Activated CD4-positive, alpha-beta T cell treated with anti-CD3 and anti-CD28 coated beads for 4 hours (primary cell): ENCODE measurements at regions not wholly inside any gene's neighbourhood (a gene's known extent, or its start where the extent isn't known, plus 50 kb on each side); places are given as distances from the start of the nearest gene placed in this dataset.

ENCODE experiments used
- DNase-seq, 2 donors: peaks; one replicate each; pipeline ENCODE4 v3.0.0-alpha.2; 2020

GRCh38 chr12:68452078-68452715 lies 120.0 kb upstream of the MDM1 start:
- DNase-seq, result no peak

DNA sequence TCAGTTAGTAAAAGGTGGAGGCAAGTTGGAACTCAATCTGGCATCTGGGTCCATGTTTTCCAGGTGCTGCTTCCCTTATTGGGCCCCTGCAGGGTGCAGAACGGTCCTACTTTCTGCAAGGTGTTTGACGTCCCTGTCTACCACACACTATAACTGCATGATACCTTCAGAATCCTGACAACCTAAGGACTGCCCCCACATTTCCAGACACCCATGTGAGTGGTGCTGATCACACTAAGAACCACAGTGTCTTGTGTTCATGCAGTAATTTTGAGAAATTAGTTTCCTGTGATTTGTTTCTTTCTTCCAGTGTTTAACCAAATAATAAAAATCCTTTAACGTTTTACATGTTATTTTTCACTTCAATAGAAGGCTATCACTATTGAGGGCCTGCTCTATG lies 121.1 kb upstream of the MDM1 start:
- DNase-seq, result no peak

GRCh38 chr12:68453876-68454275 lies 121.7 kb upstream of the MDM1 start:
- DNase-seq, result no peak

DNA sequence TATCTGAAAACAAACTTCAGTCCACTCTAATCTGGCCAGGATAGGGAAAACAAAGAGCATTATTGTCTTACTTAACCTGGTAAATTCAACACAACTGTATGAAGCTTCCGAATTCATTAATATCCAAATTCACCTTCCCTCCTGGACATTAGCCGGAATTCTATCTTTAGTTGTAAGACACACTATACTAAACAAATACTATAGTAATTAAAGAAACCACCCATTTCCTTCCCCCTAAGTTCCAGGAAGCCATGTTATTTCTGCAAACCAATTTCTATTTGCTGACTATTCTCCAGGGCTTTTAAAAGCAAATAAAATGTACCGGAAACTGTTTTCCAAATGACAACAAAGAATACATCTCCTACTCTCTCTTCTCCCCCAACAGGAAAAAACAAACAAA lies 122.7 kb upstream of the MDM1 start:
- no peak for DNase-seq

DNA sequence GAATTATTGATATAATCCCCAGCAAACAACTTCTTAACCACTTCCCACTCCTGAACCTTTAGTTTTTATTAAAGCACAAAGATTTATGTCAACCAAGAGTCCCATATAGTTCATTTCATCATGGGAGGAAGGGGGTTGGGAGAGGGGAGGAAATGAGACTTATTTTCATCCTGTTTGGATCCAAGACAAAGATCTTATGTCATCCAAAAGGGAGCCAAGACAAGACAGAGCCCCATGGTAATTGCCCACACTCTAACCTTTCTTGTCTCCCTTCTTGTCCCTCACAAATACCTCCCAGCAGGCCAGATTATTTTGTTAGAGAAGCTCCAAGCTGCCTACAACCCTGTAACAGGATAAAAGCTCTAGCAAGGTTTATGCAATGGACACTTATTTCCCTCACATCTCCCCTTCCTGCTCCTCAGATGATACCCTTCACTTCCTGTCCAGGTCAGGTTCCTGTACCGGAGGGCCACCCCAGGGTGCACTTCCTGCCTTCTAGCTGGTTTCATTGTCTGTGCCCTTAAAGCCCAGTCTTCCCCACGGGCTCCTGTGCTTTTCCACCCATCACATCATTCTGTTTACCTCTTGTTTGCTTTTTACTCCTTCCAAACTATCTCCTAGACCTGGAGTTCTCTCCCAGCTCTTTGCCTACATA lies 123.7 kb upstream of the MDM1 start:
- no peak for DNase-seq

GRCh38 chr12:68458866-68459265 lies 126.7 kb upstream of the MDM1 start:
- no peak for DNase-seq

DNA sequence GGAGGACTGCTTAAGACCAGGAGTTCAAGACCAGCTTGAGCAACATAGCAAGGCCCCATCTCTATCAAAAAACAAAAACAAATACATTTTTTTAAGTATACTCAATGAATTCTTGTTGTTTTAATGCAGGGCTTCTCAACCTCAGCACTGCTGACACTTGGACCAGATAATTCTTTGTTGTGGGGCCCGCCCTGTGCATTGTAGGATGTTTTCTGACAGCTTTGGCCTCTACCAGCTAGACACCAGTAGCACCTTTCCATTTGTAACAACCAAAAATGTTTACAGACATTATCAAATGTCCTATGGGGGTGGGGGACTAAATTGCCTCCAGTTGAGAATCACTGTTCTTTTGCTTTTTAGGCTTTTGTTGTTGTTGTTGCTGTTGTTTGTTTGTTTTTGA lies 128.1 kb upstream of the MDM1 start:
- no peak for DNase-seq

GRCh38 chr12:68461645-68462044 lies 129.5 kb upstream of the MDM1 start:
- no peak for DNase-seq

GRCh38 chr12:68462803-68463202 lies 130.6 kb upstream of the MDM1 start:
- no peak for DNase-seq

DNA sequence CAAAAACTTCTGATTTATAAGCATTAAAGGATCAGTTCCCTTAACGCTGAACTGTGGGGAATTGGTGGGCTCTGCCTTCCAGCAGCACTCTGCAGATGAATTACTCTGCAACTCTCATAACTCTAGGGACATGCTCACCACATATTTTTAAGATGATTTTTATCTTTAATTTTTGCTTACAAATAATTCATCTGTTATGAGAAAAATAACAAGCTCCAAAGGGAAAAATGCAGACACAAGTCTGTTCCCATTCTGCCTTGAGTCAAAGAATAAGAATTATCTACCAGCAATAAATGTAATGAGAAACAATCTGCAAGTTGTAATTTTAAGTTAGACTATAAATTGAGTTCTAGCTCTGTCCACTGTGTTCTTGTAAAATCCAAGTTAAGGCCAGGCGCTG lies 133.1 kb upstream of the MDM1 start:
- DNase-seq, result no peak

- no peak for DNase-seq
These were observed 135.4 kb upstream of the MDM1 start for GRCh38 chr12:68467514-68467913.

GRCh38 chr12:68468036-68468435 lies 135.9 kb upstream of the MDM1 start:
- no peak for DNase-seq

GRCh38 chr12:68469113-68469512 lies 137.0 kb upstream of the MDM1 start:
- no peak for DNase-seq

DNA sequence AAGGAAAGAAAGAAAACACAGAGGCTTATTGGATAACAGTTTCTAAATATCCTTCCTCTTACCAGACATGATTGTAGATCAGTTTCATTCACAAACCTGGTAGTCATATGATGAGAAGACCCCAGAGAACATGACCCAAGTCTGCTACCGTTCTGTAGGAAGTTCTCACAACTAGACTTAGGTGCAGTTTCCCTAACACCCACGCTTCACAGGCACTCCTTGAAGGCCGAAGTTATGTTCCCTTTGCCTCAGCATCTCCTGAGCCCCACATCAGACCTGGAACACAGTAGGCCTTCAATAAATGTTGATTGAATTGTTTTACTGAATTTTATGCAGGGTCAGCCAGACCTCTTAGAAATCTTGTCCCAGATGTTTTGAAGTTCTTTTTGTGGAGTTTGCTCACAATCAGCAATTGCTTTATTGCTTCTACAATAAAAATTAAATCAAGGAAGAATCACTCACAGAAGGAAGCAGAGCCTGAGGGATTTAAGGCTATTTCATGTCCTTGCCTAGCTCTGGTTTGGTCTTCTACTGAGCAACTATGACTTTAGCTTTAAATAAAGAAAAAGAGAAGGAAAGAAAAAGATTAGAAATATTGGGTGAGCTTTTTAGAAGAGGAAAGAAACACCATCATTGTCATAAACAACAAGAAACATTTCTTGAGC lies 138.6 kb upstream of the MDM1 start:
- no peak for DNase-seq

GRCh38 chr12:68474467-68475204 lies 136.1 kb upstream of the RAP1B start:
- no peak for DNase-seq

DNA sequence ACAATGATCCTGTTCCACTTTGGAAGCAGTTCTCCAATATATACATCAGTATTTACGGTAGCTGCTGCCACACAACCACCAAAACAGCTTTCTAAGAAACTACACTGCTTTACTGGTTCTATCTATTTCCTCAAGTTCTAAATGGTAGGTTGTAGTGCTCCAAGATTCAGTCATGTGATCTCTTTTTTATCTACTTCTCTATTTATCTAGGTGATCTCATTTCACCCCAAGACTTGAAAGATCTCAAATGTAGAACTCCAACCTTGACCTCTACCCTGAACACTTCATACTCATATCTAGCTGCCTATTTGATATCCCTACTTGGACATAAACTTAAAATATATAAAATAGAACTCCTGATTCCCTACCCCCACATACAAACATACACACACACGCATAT lies 133.9 kb upstream of the RAP1B start:
- no peak for DNase-seq

- DNase-seq, result no peak
These were observed 133.4 kb upstream of the RAP1B start for GRCh38 chr12:68477261-68477772.

DNA sequence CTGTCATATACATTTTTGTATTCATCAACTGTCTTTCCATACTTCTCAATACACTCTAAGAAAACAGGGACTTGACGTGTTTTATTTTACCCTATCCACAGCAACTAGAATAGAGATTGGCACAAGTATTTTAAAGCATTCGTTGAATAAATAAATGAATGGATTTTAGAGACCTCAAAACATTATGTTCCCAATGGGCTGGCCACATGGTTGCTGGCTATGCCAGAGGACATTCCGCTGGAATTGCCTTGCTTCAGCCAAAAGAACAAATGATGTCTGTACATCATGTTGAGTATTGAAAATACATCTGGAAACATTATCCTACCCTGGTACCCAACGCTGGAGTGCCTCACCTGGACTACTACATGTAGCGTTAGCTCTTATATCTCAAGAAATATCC lies 132.8 kb upstream of the RAP1B start:
- DNase-seq, result no peak

DNA sequence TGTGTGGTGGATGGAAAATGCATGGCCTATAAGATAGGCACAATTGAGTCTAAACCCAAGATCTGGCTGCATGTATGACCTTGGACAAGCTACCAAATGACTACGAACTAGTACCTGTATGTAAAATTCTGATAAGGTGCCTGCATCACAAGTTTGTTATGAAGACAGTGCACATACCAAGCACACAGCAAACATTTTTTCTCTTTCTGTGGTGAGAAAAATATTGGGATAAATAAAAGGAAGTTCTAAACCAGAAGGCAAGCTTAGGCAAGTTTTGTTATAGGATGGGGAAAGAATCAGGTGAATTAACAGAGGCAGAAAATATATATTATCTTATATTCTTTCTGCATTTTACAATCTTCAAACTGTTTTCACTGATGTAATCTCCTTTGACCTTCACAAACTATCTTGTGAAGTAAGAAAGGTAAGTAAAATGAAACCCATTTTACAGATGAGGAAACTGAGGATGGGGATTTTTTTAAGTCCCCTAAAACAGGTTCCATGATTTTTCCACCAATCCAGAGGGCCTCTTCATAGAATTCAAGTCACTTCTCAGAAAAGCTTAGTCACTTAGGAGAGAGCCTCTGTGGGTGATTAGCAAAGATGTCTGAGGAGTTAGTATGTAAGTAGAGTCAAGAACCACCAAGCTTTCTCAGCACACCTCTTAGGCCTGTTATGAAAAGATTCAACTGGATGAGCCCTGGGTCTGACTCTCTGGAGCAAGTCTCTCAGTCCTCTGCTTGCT lies 132.0 kb upstream of the RAP1B start:
- no peak for DNase-seq

DNA sequence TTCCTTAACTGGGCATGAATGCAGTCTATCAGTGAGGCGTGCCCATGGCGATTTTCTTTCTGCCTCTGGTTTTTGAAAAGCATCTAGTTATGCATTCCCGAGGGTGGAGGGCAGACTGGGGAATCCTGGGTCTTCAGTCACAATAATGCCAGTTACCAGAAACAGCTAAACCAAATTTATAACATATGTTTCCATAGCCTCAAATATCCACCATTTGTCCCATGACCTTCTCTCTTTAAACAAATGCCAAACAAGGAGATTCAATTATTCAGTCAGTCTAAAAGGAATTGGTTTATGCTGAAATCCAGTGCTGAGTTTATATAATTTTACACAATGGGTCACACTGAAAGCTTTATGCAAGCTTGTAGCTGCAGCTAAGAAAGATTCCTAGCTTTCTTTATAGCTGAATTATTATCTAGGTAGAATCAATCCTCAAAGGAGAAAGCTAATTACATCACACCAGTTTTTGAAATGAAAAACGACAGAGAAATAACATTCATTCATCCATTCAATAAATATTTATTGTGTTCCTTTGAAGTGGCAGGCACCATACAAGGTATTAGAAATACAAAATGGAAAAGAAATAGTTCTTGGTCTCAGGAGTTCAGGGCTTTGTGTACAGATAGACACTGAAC lies 131.3 kb upstream of the RAP1B start:
- DNase-seq, result no peak

DNA sequence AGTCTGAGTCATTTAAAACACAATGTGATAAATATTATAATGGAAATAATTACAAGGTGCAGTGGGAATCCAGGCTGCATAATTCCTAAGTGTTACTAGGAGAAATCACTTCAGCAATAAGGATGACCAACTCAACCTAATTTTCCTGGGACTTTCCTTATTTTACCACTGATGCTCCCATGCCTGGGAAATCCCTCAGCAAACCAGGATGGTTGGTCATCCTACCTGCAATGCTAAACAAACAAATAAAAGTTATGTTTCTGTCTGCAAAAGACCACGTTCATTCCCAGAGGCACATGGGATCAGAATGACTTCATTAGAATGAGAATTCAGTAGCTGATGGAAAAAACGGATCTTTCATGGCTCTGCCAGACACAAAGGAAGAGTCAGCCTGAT lies 130.8 kb upstream of the RAP1B start:
- DNase-seq, result no peak

DNA sequence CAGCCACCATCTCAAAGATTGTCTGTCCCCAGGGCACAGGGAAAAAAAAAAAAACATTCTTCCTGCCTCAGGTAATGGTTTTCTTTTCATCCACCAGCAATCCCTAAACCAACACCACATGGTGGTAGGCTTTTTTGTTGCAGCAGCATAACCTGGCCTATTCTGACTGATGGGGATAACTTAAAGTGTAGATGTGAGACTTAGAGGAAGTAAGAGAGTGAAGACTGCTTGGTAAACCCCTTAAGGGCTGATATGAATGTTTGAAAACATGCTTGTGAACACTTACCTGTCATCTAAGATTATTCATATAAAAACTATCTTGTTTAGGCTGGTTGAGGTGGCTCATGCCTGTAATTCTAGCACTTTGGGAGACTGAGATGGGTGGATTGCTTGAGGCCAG lies 130.2 kb upstream of the RAP1B start:
- DNase-seq, result no peak
